Mesendoderm (in vitro differentiated cells): ENCODE measurements at regions not wholly inside any gene's neighbourhood (a gene's known extent, or its start where the extent isn't known, plus 50 kb on each side); places are given as distances from the start of the nearest gene placed in this dataset.
A peak's percentile ranks its signal among the peaks of the same experiment; 100 is the strongest.

ENCODE experiments used
- DNase-seq: peaks from one replicate; pipeline ENCODE4 v3.0.0; 2013
- H2AK5ac ChIP-seq: 2 replicates; pipeline ENCODE4 v1.6.1; 2013; ENCODE audit warnings: low read length, inconsistent platforms
- H2BK120ac ChIP-seq: 2 replicates; pipeline ENCODE4 v1.6.1; 2013; ENCODE audit warnings: low read depth, mild to moderate bottlenecking, low read length, moderate library complexity, mixed read lengths
- H2BK15ac ChIP-seq: replicated peaks from 2 replicates; pipeline ENCODE4 v1.6.1; 2013; ENCODE audit warnings: low read depth, mild to moderate bottlenecking, moderate library complexity
- H2BK5ac ChIP-seq: 2 replicates; pipeline ENCODE4 v1.6.1; 2013; ENCODE audit warnings: low read length, inconsistent platforms
- H3K18ac ChIP-seq: 2 replicates; pipeline ENCODE4 v1.6.1; 2013; ENCODE audit warnings: mild to moderate bottlenecking, low read length, mixed read lengths
- H3K23ac ChIP-seq: one replicate; pipeline ENCODE4 v1.6.1; 2013; ENCODE audit warnings: low read length
- H3K27ac ChIP-seq: 2 replicates; pipeline ENCODE4 v1.5.1; 2013; ENCODE audit warnings: low read depth, mild to moderate bottlenecking, inconsistent platforms, low read length, moderate library complexity
- H3K27me3 ChIP-seq: 2 replicates; pipeline ENCODE4 v1.6.1; 2013; ENCODE audit warnings: low read length, control low read depth, mild to moderate bottlenecking, inconsistent platforms; ENCODE audit not compliant: insufficient read depth, poor library complexity
- H3K36me3 ChIP-seq: 2 replicates; pipeline ENCODE4 v1.6.1; 2013; ENCODE audit warnings: low read length, inconsistent platforms; ENCODE audit not compliant: control insufficient read depth, insufficient read depth
- H3K4ac ChIP-seq: one replicate; pipeline ENCODE4 v1.6.1; 2013; ENCODE audit warnings: low read depth, mild to moderate bottlenecking, low read length, moderate library complexity
- H3K4me1 ChIP-seq: 2 replicates; pipeline ENCODE4 v1.6.1; 2013; ENCODE audit warnings: low read depth, low read length, inconsistent platforms; ENCODE audit not compliant: control insufficient read depth
- H3K4me2 ChIP-seq: 2 replicates; pipeline ENCODE4 v1.6.1; 2013; ENCODE audit warnings: low read length
- H3K4me3 ChIP-seq: 2 replicates; pipeline ENCODE4 v1.5.1; 2013; ENCODE audit warnings: mild to moderate bottlenecking, low read length
- H3K56ac ChIP-seq: one replicate; pipeline ENCODE4 v1.6.1; 2013; ENCODE audit warnings: low read length
- H3K79me1 ChIP-seq: 2 replicates; pipeline ENCODE4 v1.6.1; 2013; ENCODE audit warnings: low read length, inconsistent platforms
- H3K79me2 ChIP-seq: 2 replicates; pipeline ENCODE4 v1.6.1; 2013; ENCODE audit warnings: mild to moderate bottlenecking, low read length; ENCODE audit not compliant: control insufficient read depth, insufficient read depth
- H3K9ac ChIP-seq: 2 replicates; pipeline ENCODE4 v1.6.1; 2013; ENCODE audit warnings: low read length, inconsistent platforms
- H4K5ac ChIP-seq: one replicate; pipeline ENCODE4 v1.6.1; 2013; ENCODE audit warnings: low read length
- H4K8ac ChIP-seq: one replicate; pipeline ENCODE4 v1.6.1; 2013; ENCODE audit warnings: low read depth, mild to moderate bottlenecking, control low read depth, low read length, moderate library complexity
- WGBS: extraction: QIAGEN DNeasy Blood & Tissue Kit; methylation state at CpG from one replicate; pipeline ENCODE4 v1.1.7; 2013; ENCODE audit warnings: low lambda C conversion rate, missing lambda C conversion rate; ENCODE audit not compliant: insufficient coverage; ENCODE audit errors: extremely low coverage; 5-methylcytosine and 5-hydroxymethylcytosine counted together

DNA sequence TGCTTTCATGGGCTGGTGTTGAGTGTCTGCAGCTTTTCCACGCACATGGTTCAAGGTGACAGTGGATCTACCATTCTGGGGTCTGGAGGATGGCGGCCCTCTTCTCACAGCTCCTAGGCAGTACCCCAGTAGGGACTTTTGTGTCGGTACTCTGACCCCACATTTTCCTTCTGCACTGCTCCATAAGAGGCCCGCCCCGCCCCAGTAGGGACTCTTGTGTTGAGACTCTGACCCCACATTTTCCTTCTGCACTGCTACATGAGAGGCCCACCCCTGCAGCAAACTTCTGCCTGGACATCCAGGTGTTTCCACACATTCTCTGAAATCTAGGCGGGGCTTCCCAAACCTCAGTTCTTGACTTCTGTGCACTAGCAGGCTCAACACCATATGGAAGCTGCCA is 383.4 kb upstream of the MEIS2 start:
- DNase-seq = no peak
- H3K56ac ChIP-seq = no peak overlapping the region
- H3K18ac ChIP-seq = no peak overlapping the region
- no peak overlapping the region for H3K4me2 ChIP-seq
- H3K4me3 ChIP-seq = no peak overlapping the region
- no peaks in the 10 kb centered on the region for H3K36me3 ChIP-seq
- no peak overlapping the region for H2BK120ac ChIP-seq
- no peak overlapping the region for H2BK5ac ChIP-seq
- no peak overlapping the region for H2AK5ac ChIP-seq
- no peak overlapping the region for H4K8ac ChIP-seq
- no CpG with 5 or more reads among the region's 6 CpGs for WGBS
- H3K4ac ChIP-seq = no peak overlapping the region
- H3K27me3 ChIP-seq = no peaks in the 10 kb centered on the region
- H3K27ac ChIP-seq = no peak overlapping the region
- no peak overlapping the region for H2BK15ac ChIP-seq
- no peaks in the 10 kb centered on the region for H3K79me2 ChIP-seq
- no peaks in the 10 kb centered on the region for H3K4me1 ChIP-seq
- no peak overlapping the region for H3K9ac ChIP-seq
- no peaks in the 10 kb centered on the region for H3K79me1 ChIP-seq
- H4K5ac ChIP-seq = no peak overlapping the region
- no peak overlapping the region for H3K23ac ChIP-seq

DNA sequence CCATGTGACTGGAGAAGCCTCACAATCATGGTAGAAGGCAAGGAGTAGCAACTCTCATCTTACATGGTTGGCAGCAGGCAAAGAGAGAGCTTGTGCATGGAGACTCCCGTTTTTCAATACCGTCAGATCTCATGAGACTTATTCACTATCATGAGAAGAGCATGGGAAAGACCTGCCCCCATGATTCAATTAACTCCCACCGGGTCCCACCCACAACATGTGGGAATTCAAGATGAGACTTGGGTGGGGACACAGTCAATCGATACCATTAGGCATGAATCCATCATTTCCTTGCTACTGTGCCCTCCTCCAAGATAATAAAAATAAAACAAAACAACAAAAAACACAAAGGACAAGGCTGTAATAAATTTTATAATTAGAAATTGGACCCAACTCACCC is 384.7 kb upstream of the MEIS2 start:
- Histone ChIP-seq H2BK120ac (no peak overlapping the region), H4K8ac (no peak overlapping the region), H3K36me3 (no peaks in the 10 kb centered on the region), H3K23ac (no peak overlapping the region), H3K4me1 (no peaks in the 10 kb centered on the region), H3K9ac (no peak overlapping the region), H3K4ac (no peak overlapping the region), H3K79me2 (no peaks in the 10 kb centered on the region), H3K27ac (no peak overlapping the region), H3K27me3 (no peaks in the 10 kb centered on the region), H3K4me3 (no peak overlapping the region), H3K18ac (no peak overlapping the region), H2AK5ac (no peak overlapping the region), H3K56ac (no peak overlapping the region), H3K4me2 (no peak overlapping the region), H2BK15ac (no peak overlapping the region), H2BK5ac (no peak overlapping the region), H4K5ac (no peak overlapping the region), H3K79me1 (no peaks in the 10 kb centered on the region)
- WGBS = no CpG with 5 or more reads among the region's 4 CpGs
- no peak for DNase-seq

- no CpG with 5 or more reads among the region's 26 CpGs for WGBS
- Histone ChIP-seq H3K4ac (no peak overlapping the region), H3K56ac (no peak overlapping the region)
These were observed 390.4 kb upstream of the MEIS2 start for GRCh38 chr15:37490707-37491106.

GRCh38 chr15:37516621-37517020 is 416.3 kb upstream of the MEIS2 start:
- Histone ChIP-seq H3K27ac (no peak overlapping the region), H3K56ac (no peak overlapping the region), H2BK15ac (no peak overlapping the region), H2AK5ac (no peak overlapping the region), H3K4ac (no peak overlapping the region), H4K8ac (no peak overlapping the region), H3K4me1 (no peaks in the 10 kb centered on the region), H3K9ac (no peak overlapping the region), H3K79me1 (no peaks in the 10 kb centered on the region), H3K36me3 (no peaks in the 10 kb centered on the region), H3K4me3 (no peak overlapping the region), H2BK120ac (no peak overlapping the region), H3K18ac (no peak overlapping the region), H3K27me3 (no peaks in the 10 kb centered on the region), H4K5ac (no peak overlapping the region), H3K23ac (no peak overlapping the region), H2BK5ac (no peak overlapping the region), H3K4me2 (no peak overlapping the region), H3K79me2 (no peaks in the 10 kb centered on the region)
- WGBS = no CpG with 5 or more reads among the region's 3 CpGs
- DNase-seq = no peak

More at GRCh38 chr15:37490707-37491106, 390.4 kb upstream of the MEIS2 start:
- Histone ChIP-seq H3K18ac (no peak overlapping the region), H4K8ac (no peak overlapping the region), H3K27ac (no peak overlapping the region), H3K4me2 (no peak overlapping the region), H2AK5ac (no peak overlapping the region), H2BK5ac (no peak overlapping the region), H3K23ac (no peak overlapping the region), H2BK15ac (no peak overlapping the region), H3K4me3 (no peak overlapping the region), H2BK120ac (no peak overlapping the region), H3K4me1 (no peaks in the 10 kb centered on the region), H4K5ac (no peak overlapping the region), H3K9ac (no peak overlapping the region), H3K79me1 (no peaks in the 10 kb centered on the region), H3K36me3 (no peaks in the 10 kb centered on the region), H3K27me3 (no peaks in the 10 kb centered on the region), H3K79me2 (no peaks in the 10 kb centered on the region)
- no peak for DNase-seq

GRCh38 chr15:37517191-37517895 is 417.0 kb upstream of the MEIS2 start:
- H3K79me1 ChIP-seq = no peaks in the 10 kb centered on the region
- no peaks in the 10 kb centered on the region for H3K4me1 ChIP-seq
- H4K5ac ChIP-seq = no peak overlapping the region
- no peak overlapping the region for H3K27ac ChIP-seq
- no peak overlapping the region for H4K8ac ChIP-seq
- H3K4ac ChIP-seq = no peak overlapping the region
- no peak overlapping the region for H3K9ac ChIP-seq
- no peak overlapping the region for H2BK15ac ChIP-seq
- H3K79me2 ChIP-seq = no peaks in the 10 kb centered on the region
- no peak overlapping the region for H3K4me2 ChIP-seq
- no peaks in the 10 kb centered on the region for H3K36me3 ChIP-seq
- no peak overlapping the region for H2AK5ac ChIP-seq
- no peak overlapping the region for H3K4me3 ChIP-seq
- no peak for DNase-seq
- no peaks in the 10 kb centered on the region for H3K27me3 ChIP-seq
- no peak overlapping the region for H2BK120ac ChIP-seq
- no CpG with 5 or more reads among the region's 6 CpGs for WGBS
- no peak overlapping the region for H2BK5ac ChIP-seq
- no peak overlapping the region for H3K23ac ChIP-seq
- no peak overlapping the region for H3K56ac ChIP-seq
- no peak overlapping the region for H3K18ac ChIP-seq

DNA sequence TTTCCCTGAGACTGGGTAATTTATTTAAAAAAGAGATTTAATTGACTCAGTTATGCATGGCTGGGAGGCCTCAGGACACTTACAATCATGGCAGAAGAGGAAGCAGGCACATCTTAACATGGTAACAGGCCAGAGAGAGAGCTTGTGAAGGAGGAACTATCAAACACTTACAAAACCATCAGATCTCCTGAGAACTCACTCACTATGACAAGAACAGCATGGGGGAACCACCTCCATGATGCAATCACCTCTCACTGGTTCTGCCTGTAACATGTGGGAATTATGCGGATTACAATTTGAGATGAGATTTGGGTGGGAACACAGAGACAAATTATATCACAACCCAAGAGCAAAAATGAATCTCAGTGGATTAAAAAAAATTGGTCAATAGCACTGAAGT is 416.0 kb upstream of the TMCO5A start:
- H4K5ac ChIP-seq = no peak overlapping the region
- no peak overlapping the region for H2BK15ac ChIP-seq
- H2BK5ac ChIP-seq = no peak overlapping the region
- no peak overlapping the region for H2BK120ac ChIP-seq
- no peaks in the 10 kb centered on the region for H3K36me3 ChIP-seq
- no peak overlapping the region for H3K27ac ChIP-seq
- no peak overlapping the region for H4K8ac ChIP-seq
- H3K23ac ChIP-seq = no peak overlapping the region
- H3K79me1 ChIP-seq = no peaks in the 10 kb centered on the region
- no peak overlapping the region for H3K4ac ChIP-seq
- no peak overlapping the region for H2AK5ac ChIP-seq
- no peak overlapping the region for H3K4me2 ChIP-seq
- H3K56ac ChIP-seq = no peak overlapping the region
- no peak overlapping the region for H3K9ac ChIP-seq
- H3K4me1 ChIP-seq = no peaks in the 10 kb centered on the region
- H3K4me3 ChIP-seq = no peak overlapping the region
- DNase-seq = peak; percentile 14
- H3K18ac ChIP-seq = no peak overlapping the region
- WGBS = no CpG with 5 or more reads among the region's 1 CpG
- no peaks in the 10 kb centered on the region for H3K27me3 ChIP-seq
- no peaks in the 10 kb centered on the region for H3K79me2 ChIP-seq
